ENCODE measurements at regions not wholly inside any gene's neighbourhood (a gene's known extent, or its start where the extent isn't known, plus 50 kb on each side); places are given as distances from the start of the nearest gene placed in this dataset.

- H3K27ac ChIP-seq (ENCODE audit: low read depth in 1 of 2, low read length in 2 of 2) = no peak overlapping the region
- no peaks in the 10 kb centered on the region for H3K4me1 ChIP-seq (ENCODE audit: control insufficient read depth in 4 of 4, insufficient read depth in 4 of 4, low read length in 3 of 4)
- 86% methylated on average over 1 of the region's 1 CpG for WGBS
- H3K9me3 ChIP-seq (ENCODE audit: control insufficient read depth in 4 of 4, low read length in 3 of 4) = no peaks in the 10 kb centered on the region
- H3K27me3 ChIP-seq (ENCODE audit: control insufficient read depth in 4 of 4, insufficient read depth in 4 of 4, low read length in 3 of 4) = no peaks in the 10 kb centered on the region
- TF ChIP-seq YY1 (IDR thresholded peaks at IDR 0.05) (no peak), FOXA2 (IDR thresholded peaks at IDR 0.05) (no peak), JUND (IDR thresholded peaks at IDR 0.05) (no peak), SP1 (IDR thresholded peaks at IDR 0.05) (no peak), EGR1 (IDR thresholded peaks at IDR 0.05; ENCODE audit: low read depth in 2 of 2) (no peak), RXRA (IDR thresholded peaks at IDR 0.05) (no peak)
- TF ChIP-seq, protein P1, sequence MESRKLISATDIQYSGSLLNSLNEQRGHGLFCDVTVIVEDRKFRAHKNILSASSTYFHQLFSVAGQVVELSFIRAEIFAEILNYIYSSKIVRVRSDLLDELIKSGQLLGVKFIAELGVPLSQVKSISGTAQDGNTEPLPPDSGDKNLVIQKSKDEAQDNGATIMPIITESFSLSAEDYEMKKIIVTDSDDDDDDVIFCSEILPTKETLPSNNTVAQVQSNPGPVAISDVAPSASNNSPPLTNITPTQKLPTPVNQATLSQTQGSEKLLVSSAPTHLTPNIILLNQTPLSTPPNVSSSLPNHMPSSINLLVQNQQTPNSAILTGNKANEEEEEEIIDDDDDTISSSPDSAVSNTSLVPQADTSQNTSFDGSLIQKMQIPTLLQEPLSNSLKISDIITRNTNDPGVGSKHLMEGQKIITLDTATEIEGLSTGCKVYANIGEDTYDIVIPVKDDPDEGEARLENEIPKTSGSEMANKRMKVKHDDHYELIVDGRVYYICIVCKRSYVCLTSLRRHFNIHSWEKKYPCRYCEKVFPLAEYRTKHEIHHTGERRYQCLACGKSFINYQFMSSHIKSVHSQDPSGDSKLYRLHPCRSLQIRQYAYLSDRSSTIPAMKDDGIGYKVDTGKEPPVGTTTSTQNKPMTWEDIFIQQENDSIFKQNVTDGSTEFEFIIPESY (IDR thresholded peaks at IDR 0.05) = no peak
- TF ChIP-seq, protein P2, sequence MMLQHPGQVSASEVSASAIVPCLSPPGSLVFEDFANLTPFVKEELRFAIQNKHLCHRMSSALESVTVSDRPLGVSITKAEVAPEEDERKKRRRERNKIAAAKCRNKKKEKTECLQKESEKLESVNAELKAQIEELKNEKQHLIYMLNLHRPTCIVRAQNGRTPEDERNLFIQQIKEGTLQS (IDR thresholded peaks at IDR 0.05) = no peak
- TF ChIP-seq, protein P3, sequence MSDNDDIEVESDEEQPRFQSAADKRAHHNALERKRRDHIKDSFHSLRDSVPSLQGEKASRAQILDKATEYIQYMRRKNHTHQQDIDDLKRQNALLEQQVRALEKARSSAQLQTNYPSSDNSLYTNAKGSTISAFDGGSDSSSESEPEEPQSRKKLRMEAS (IDR thresholded peaks at IDR 0.05) = no peak
- no peaks in the 10 kb centered on the region for H3K36me3 ChIP-seq (ENCODE audit: control insufficient read depth in 4 of 4, insufficient read depth in 3 of 4, low read depth in 1 of 4, low read length in 3 of 4)
- H3K9ac ChIP-seq (ENCODE audit: low read depth in 1 of 2, low read length in 2 of 2) = no peak overlapping the region
- H3K4me3 ChIP-seq (ENCODE audit: low read depth in 1 of 3, low read length in 3 of 3) = no peak overlapping the region
- no peak for DNase-seq (ENCODE audit: low spot score)
Measured at GRCh38 chr5:71912021-71912420, 192.9 kb downstream of the CARTPT start.

- TF ChIP-seq, protein P4, sequence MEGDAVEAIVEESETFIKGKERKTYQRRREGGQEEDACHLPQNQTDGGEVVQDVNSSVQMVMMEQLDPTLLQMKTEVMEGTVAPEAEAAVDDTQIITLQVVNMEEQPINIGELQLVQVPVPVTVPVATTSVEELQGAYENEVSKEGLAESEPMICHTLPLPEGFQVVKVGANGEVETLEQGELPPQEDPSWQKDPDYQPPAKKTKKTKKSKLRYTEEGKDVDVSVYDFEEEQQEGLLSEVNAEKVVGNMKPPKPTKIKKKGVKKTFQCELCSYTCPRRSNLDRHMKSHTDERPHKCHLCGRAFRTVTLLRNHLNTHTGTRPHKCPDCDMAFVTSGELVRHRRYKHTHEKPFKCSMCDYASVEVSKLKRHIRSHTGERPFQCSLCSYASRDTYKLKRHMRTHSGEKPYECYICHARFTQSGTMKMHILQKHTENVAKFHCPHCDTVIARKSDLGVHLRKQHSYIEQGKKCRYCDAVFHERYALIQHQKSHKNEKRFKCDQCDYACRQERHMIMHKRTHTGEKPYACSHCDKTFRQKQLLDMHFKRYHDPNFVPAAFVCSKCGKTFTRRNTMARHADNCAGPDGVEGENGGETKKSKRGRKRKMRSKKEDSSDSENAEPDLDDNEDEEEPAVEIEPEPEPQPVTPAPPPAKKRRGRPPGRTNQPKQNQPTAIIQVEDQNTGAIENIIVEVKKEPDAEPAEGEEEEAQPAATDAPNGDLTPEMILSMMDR (IDR thresholded peaks at IDR 0.05; ENCODE audit: low read depth, low read length, missing input control) = no peak
- TF ChIP-seq YY1 (IDR thresholded peaks at IDR 0.05) (no peak), HNF4G (IDR thresholded peaks at IDR 0.05) (no peak), SP1 (IDR thresholded peaks at IDR 0.05) (no peak), EGR1 (IDR thresholded peaks at IDR 0.05; ENCODE audit: low read depth in 2 of 2) (no peak), RAD21 (IDR thresholded peaks at IDR 0.05) (no peak)
- TF ChIP-seq, protein P5, sequence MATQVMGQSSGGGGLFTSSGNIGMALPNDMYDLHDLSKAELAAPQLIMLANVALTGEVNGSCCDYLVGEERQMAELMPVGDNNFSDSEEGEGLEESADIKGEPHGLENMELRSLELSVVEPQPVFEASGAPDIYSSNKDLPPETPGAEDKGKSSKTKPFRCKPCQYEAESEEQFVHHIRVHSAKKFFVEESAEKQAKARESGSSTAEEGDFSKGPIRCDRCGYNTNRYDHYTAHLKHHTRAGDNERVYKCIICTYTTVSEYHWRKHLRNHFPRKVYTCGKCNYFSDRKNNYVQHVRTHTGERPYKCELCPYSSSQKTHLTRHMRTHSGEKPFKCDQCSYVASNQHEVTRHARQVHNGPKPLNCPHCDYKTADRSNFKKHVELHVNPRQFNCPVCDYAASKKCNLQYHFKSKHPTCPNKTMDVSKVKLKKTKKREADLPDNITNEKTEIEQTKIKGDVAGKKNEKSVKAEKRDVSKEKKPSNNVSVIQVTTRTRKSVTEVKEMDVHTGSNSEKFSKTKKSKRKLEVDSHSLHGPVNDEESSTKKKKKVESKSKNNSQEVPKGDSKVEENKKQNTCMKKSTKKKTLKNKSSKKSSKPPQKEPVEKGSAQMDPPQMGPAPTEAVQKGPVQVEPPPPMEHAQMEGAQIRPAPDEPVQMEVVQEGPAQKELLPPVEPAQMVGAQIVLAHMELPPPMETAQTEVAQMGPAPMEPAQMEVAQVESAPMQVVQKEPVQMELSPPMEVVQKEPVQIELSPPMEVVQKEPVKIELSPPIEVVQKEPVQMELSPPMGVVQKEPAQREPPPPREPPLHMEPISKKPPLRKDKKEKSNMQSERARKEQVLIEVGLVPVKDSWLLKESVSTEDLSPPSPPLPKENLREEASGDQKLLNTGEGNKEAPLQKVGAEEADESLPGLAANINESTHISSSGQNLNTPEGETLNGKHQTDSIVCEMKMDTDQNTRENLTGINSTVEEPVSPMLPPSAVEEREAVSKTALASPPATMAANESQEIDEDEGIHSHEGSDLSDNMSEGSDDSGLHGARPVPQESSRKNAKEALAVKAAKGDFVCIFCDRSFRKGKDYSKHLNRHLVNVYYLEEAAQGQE (IDR thresholded peaks at IDR 0.05) = no peak
- TF ChIP-seq, protein P3 (IDR thresholded peaks at IDR 0.05) = no peak
- Histone ChIP-seq H3K9ac (ENCODE audit: low read depth in 1 of 2, low read length in 2 of 2) (no peak overlapping the region), H3K27me3 (ENCODE audit: control insufficient read depth in 4 of 4, insufficient read depth in 4 of 4, low read length in 3 of 4) (no peaks in the 10 kb centered on the region), H3K36me3 (ENCODE audit: control insufficient read depth in 4 of 4, insufficient read depth in 3 of 4, low read depth in 1 of 4, low read length in 3 of 4) (no peaks in the 10 kb centered on the region), H3K9me3 (ENCODE audit: control insufficient read depth in 4 of 4, low read length in 3 of 4) (no peaks in the 10 kb centered on the region), H3K4me3 (ENCODE audit: low read depth in 1 of 3, low read length in 3 of 3) (no peak overlapping the region), H3K27ac (ENCODE audit: low read depth in 1 of 2, low read length in 2 of 2) (no peak overlapping the region), H3K4me1 (ENCODE audit: control insufficient read depth in 4 of 4, insufficient read depth in 4 of 4, low read length in 3 of 4) (no peaks in the 10 kb centered on the region)
- DNase-seq (ENCODE audit: low spot score) = no peak
- WGBS = 75% methylated on average over 2 of the region's 2 CpGs
Measured at GRCh38 chr5:71914281-71914680, 193.0 kb upstream of the MAP1B start.
